Dermis blood vessel endothelial cell (primary cell): ENCODE measurements at regions not wholly inside any gene's neighbourhood (a gene's known extent, or its start where the extent isn't known, plus 50 kb on each side); places are given as distances from the start of the nearest gene placed in this dataset.
A peak's percentile ranks its signal among the peaks of the same experiment; 100 is the strongest.
"Not testable (repeated sequence)": the region's sequence is repeated elsewhere in the genome, so short reads cannot be mapped to it uniquely, and the experiment has no call there.

Source experiments
- DNase-seq: peaks from one replicate; pipeline ENCODE4 v3.0.0; 2010

DNA sequence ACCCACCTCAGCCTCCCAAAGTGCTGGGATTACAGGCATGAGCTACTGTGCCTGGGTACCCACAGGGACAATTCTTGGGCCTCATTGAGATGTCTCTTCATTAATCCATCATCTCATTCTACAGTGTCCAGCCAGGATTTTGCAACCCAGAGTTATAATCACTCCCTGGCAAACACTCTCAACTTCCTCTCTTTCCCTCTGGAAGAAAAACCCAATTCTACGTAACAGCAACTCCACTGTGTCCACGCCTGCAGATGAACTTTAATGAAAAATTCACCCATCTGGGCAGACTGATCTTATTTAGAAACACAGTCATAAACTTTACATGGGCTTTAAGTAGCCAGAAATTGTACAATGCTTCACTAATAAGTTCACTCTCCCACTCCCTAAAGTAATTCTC lies 90.1 kb upstream of the ABCC4 start:
- DNase-seq, result no peak

DNA sequence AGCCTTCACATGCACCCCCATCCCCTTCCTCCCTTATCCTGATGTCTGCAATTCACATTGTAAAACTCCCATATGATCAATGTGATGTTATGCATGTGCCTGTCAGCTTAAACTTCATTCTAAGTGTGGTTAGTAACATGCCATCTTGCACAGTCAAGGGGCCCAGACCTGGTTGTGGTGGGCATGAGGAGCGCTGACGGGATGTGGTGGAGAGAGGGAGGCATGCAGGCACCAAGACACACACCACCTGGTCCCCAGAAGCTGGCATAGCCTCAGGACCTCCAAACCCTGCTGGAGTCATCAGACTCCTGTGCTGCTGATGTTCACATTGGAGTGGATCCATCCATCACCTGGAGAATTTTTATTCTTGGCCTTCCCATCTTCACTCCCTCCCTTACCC lies 90.5 kb upstream of the ABCC4 start:
- no peak for DNase-seq

DNA sequence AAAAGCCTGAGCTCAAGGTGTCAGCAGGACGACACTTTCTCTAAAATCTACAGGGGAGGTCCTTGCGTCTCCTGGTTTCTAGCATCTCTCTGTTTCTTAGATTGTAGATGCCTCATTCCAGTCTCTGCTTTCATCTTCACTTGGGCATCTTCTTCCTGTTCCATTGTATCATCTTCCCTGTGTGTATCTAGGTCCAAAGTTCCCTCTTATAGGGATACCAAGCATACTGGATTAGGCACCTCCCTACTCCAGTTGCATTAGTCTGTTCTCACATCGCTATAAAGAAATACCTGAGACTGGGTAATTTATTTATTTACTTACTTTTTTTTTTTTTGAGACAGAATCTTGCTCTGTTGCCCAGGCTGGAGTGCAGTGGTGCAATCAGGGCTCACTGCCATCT lies 91.3 kb upstream of the ABCC4 start:
- DNase-seq, result no peak

DNA sequence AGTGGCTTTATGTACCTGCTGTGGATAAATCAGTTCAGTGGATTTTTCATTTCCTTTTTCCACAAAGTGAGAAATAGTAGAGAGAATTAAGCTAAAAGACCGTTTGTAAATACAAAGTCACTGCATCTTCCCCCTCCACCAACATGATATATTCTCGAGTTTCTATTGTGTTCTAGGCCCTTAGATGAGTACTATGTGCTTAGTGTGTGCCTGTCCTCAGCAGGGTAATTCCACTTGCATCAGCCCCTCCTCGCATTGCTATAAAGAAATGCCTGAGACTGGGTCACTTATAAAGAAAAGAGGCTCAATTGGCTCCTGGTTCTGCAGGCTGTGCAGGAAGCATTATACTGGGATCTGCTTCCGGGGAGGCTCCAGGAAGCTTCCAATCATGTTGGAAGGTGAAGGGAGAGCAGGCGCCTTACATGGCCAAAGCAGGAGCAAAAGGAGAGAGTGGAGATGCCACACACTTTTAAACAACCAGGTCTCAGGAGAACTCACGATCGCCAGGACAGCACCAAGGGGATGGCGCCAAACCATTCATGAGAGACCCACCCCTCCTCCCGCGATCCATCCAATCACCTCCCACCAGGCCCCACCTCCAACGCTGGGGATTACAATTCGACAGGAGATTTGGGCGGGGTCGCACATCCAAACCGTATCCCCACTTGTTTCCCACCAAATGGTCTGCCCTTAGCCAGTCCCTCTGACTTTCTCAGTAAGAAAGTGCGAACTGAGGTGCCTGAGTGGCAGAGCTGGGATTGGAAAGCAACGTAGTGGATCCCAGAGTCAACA lies 102.3 kb upstream of the ABCC4 start:
- peak; percentile 16 for DNase-seq

DNA sequence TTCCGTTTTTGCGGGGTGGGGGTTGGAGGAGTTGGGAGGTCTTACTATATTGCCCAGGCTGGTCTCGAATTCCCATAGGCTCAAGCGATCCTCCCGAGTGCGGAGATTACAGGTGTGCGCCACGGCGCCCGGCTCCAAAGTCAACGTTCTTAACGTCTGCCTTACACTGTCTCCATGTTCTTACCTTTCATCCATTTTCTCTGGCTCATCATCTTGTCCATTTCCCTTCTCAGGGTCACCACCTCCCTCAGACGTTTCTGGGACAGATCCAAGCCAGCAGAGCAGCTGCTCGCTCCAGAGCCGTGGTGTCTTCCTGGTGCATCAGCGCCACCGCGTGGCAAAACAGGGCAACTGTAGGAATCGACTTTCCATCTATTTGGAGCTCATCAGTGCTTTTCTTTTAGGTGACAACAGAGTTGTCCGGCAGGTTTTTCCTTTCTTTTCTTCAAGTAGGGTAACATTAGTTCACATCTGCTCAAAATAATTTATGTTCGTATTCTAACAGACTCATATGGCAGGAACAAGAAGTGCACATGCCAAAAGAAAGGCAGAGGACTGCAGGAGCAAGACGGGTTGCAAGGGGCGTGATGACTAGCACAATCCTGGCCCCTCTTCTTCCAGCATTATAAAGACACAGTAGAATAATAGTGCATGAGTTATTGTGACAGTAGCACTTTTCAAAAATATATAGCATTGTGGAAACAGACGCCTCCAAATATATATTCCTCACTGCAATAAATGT lies 103.1 kb upstream of the ABCC4 start:
- DNase-seq, result peak; percentile 87

DNA sequence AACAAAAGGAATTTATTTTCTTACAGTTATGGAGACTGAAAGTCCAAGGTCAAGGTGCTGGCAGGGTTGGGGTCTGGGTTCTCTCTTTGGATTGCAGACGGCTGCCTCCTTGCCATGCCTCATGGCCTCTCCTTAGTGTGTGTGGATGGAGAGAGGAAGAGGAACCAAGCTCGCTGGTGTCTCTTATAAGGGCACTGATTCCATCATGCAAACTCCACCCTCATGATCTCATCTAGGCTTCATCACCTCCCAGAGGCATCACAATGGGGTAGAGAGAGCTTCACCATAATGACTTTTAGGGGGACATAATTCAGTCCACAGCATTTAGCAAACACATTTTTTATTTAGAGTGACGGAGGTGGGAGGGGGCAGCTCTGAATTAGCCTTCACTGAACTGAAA lies 104.9 kb upstream of the ABCC4 start:
- DNase-seq, result no peak

DNA sequence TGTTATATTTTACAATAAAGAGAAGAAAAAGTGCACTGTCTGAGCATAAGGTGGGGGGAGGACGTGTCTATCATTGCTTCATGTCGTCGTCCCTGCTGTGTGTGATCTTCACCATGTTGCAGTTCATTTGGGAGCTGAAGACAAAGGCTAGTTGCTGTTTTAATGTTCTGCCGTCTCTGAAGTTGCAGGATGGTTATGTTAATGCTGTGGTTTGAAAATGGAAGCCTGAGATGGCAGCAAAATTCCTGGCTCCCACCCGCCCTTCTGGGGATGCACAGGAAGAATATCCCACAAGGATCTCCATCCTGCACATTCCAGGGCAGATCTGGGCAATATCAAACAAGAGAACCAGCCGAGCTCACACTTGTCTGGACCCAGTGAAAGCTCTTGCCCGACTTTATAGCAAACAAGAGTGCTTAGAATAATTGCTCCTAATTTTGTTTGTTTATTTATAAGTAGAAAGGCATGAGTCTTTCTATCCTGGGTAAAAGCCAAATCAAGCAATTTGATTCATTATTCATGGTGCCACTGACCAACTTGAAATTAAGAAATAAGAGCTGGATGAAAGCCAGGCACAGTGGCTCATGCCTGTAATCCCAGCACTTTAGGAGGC lies 110.3 kb upstream of the ABCC4 start:
- DNase-seq, result no peak

DNA sequence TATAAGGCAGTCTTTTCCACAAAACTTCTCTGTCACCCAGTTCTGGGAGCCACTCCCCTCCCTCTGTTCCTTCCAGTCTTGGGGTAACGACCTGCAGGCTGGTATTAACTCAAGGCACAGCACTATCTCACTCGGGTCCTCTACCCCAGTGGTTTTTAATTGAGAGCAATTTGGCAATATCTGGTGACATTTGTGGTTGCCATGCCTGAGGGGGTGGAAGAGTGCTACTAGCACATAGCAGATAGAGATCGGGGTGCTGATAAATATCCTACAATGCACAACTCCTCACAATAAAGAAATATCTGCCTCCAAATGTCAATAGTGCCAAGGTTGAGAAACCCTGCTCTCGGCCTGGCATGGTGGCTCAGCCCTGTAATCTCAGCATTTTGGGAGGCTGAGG lies 117.7 kb upstream of the ABCC4 start:
- no peak for DNase-seq

DNA sequence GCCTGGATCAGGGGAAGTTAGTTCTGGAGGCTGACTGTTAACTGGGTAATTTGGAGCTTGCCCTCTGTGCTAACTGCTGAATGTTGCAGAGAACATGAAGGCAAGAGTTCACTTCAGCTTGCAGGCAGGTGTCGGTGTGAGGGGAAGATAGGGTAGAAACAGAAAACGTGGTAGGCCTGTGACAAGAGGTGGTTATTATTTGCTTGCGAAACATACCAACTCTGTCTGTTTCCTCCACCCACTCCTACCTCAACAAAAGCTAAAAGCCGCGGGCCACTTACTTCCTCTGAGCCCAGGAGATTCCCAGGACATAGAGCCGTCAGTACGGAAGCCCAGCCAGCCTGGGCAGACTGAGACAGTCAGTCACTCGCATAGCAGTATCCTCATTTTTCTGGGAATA lies 119.2 kb upstream of the ABCC4 start:
- DNase-seq, result no peak

DNA sequence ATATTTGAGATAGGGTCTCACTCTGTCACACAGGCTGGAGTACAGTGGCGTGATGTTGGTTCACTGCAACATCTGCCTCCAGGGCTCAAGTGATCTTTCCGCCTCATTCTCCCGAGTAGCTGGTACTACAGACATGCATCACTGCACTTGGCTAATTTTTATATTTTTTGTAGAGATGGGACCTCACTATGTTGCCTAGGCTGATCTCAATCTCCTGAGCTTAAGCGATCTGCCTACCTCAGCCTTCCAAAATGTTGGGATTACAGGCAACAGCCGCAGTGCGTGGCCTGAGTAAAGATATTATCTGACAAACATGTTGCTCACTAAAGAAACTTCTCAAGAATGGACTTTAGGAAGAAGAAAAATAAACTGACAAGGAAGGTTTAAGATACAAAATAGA lies 125.4 kb upstream of the ABCC4 start:
- no peak for DNase-seq

DNA sequence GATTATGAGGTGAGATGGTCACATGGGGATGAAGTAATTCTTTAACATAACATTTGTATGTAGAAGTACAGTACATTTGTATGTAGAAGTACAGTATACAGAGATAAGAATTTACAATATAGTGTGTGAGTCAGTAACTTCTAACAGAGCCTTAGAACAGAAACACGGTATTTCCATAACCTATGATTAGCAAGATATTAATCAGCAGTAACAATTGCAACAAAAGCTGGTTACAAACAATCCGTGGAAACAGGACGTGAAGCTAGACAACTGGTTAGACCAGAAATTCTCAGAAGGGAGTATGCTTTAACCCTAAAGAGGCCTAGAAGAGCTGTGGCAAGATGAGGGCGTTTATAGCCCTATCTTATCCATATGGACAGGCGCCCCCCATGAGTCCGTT lies 122.0 kb upstream of the CLDN10 start:
- not testable (repeated sequence) for DNase-seq

DNA sequence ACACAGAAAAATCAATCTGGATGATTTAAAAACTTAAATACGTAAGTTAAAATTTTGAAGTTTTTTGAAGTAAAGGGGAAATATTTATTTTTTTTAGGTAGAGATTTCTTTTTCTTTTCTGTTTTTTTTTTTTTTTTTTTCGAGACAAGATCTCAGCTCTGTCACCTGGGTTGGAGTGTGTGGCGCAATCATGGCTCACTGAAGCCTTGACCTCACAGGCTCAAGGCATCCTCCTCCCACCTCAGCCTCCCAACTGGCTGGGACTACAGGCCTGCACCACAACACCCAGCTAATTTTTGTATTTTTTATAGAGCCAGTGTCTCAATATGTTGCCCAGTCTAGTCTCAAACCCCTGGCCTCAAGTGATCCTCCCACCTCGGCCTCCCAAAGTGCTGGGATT lies 120.4 kb upstream of the CLDN10 start:
- no peak for DNase-seq

DNA sequence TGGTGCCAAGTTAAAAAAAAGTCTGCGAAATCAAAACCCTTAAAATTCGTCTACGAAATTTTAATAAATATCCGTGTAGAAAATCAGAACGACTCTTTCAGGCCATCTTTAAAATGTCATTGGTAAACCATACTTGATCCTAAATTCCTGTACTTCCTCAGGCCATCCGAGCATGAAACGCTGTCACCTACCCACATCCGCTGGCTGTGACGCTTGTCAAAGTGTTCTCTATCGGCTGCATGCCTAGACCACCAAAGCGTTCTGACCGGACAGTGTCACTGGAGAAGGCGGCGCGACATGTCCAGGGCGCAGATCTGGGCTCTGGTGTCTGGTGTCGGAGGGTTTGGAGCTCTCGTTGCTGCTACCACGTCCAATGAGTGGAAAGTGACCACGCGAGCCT lies 119.0 kb upstream of the CLDN10 start:
- DNase-seq, result no peak

DNA sequence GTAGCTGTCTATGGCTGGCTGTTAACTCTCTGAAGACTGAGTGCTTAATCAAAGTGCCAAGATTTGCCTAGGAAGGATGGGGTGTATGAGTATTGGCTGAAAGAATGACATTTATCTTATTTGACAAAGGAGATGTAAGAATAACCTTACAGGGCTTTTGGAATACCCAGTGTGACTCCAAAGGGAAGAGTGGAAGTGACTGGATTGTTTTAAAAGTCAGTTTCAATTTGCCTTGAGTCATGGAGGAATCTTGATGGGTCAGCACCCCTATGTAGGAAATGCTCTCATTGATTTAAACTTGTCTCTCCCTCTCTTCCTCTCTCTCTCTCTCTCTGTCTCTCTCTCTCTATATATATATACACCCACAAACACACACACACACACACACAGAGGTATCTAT lies 118.4 kb upstream of the CLDN10 start:
- no peak for DNase-seq

DNA sequence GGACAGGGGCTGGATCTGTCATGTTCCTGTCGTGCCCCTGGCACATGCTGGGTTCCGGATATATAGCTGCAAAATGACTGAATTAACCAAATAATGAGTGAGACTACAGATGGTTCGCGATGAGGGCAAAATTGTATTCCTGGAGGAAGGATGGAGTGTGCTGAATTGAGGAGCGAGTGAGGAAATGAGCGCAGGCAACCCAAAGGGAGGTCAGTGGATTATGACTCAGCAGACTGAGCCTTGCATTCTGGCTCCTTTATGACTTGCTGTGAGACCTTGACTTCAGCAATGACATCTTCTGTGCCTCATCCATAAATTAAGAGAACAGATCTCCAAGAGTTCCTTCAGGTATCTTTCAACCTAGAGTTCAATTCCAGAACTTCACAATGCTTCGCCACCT lies 115.0 kb upstream of the CLDN10 start:
- DNase-seq, result no peak

DNA sequence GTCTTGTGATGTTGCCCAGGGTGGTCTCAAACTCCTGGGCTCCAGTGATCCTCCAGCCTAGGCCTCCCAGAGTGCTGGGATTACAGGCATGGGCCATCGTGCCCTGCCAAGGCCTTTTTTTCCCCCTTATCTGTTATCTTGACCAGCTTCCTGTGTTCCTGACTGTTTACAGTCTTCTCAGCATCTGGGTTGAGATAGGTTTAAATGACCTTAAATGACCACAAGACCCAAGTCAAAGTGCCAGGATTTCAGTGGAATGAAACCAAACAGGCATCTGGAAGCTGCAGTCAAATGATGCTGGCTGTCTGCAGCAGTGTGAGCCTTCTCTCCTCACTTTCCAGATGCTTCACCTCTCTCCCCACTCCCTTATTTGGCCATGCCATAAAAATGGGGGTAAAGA lies 114.2 kb upstream of the CLDN10 start:
- DNase-seq, result no peak

DNA sequence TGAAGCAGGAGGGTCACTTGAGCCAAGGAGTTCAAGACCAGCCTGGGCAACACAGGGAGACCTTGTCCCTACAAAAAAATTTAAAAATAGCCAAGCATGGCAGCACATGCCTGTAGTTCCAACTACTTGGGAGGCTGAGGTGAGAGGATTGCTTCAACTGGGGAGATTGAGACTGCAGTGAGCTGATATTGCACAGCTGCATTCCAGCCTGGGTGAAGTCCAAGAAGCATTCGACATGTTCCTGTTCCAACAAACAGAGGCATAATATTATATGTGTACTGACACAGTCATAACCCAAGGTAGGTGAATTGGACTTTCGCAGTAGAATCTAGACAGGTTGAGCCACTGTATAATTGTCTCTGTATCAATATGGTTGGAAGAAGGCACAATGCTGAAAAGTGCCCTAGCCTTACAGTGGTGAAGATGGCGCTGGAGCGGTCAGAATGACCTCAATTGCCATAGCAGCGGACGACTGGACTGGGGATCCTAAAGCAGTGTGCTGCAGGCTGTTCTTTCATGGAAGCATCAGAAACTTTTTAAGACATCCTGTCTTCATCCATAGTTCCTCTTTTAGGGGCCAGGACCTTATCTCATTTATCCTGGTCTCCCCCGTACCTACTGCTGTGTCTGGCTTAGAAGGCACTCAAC lies 112.0 kb upstream of the CLDN10 start:
- DNase-seq, result no peak

DNA sequence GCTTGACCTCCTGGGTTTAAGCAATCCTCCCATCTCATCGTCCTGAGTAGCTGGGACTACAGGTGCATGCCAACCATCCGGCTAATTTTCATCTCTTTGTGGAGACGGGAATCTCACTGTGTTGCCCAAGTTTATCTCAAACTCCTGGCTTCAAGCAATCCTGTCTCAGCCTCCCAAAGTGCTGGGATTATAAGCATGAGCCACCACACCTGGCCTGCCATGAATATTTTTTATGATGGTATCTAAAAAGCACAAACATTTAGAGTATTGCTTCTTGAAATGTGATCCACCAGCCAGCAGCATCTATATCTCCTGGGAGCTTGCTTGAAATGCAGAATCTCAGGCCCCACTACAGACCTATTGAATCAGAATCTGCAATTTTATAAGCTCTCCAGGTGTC lies 111.2 kb upstream of the CLDN10 start:
- no peak for DNase-seq

DNA sequence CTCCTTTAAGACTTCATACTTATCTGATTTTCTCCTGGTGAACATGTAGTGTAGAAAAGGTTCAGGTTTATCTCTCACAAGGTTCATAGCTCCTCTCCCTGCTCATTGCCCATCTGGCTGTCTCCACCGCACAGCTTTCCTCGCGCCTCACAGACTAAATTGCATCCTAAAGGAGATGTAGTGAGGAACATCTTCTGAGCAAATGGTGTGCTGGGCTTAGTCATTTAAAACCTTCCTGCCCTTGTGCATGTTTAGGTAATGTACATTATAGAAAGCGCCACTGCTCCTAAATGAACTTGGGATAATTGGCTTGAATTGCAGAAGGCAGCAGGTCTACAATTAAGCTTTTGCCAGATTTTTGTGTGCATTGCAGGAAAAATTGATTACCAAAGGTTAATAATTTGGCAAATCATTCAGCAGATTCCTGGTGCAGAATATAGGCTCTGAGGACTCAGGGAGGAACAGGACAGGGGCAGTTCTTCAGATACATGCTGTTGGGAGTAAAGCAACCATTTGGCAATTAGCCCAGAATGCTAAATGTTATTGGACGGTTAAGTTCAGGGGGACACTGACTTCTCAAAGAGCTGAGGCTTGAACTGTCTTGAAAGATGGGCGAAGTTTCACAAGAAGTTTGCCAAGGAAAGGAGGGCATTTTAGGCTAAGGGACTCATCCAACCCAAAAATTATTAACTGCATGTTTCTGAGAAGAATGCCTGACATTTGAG lies 108.4 kb upstream of the CLDN10 start:
- DNase-seq, result no peak

DNA sequence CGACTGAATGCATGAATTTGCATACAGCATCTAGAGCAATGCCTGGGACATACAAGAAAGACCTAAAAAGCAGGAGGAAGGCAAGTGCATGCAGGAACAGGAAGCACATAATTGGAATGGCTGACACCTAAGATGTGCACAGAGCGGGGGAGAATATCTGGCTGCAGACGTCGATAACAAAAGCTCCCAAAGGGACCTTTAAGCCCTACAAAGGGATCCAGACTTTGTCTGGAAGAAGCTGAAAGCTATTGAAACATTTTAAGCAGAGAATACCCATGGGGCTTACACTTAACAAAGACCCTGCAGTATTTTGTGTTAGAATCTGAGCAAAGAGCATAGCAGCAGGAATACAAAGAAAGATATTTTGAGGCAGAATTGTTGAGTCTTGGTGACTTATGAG lies 107.4 kb upstream of the CLDN10 start:
- DNase-seq, result no peak

DNA sequence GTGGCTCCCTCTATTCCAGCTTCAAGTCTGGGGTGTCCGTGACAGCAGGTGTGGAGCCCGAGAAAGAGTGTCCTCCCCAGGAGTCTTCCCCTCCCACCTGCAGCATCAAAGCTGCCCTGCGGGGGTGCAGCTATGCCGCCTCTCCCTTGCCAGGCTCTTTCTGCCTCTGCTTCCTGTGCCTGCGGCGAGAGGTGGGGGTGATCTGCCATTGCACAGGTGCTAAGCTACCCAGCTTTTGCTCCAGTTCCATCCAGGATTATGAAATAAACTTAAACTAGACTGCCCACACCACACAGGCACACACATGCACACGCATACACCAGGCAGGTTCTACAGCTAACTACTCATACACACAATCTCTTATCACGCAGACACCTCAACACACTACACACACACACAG lies 104.7 kb upstream of the CLDN10 start:
- no peak for DNase-seq

DNA sequence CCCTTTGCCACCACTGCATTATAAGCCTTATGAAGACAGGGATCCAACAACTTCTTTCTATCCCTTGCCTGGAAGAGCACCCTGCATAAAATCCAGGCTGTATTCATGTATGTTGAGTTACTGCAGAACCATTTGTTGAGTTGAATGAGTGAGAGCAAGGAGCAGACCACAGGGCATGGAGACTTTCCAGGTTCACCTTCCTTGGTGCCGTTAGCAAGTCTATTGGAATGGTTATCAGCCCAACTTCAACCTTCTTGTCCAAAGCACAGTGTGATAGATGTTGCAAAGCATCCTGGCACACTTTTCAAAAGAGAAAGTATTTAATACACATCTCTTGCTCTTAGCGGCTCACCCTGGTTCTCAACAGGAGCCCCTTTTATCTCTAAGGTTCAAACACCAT lies 100.9 kb upstream of the CLDN10 start:
- DNase-seq, result no peak

DNA sequence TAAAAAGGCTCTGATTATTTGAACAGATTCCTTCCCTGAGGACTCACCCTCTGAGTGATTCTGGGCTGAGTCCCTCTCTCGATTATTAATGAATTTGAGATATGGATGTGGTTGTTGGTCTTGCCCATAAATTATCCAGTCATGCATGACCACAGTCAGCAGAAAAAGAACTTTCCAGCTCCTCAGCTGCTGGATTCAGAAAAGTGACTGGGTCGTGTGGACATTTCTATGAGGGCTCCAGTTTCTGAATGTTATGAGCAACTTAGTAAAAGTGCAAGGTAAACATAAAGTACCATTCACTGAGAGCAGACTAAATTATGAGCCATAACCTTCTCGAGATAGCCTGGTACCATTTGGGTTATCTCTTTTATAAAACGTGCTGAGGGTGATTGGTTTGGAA lies 100.1 kb upstream of the CLDN10 start:
- DNase-seq, result no peak
